ENCODE measurements at regions not wholly inside any gene's neighbourhood (a gene's known extent, or its start where the extent isn't known, plus 50 kb on each side); places are given as distances from the start of the nearest gene placed in this dataset.

DNA sequence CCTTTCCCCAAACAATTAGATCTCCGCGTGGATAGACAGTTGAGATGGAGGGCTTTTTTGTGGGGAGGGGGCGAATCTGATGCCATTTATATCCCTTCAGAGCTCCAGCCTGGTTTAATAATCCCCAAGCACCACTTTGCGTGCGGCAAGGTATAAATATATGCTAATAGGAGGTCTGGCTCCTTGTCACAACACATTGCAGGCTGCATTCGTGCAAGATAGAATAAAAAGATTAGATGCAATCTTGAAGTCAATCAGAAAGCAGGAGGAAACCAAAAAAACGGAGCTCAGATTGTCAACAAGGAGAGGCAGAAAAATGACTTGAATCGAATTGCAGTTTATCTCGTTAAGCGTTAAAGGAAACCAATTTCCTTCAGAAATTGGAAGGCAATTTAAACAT lies 248.7 kb downstream of the SPTSSA start:
- H3K4me1 ChIP-seq: no peaks in the 10 kb centered on the region
- intact Hi-C loops (cut with DNase I): no loop called here
- DNase-seq (no peak), ATAC-seq (no peak)
- no peaks in the 10 kb centered on the region for H3K36me3 ChIP-seq
- H3K9me3 ChIP-seq: no peaks in the 10 kb centered on the region
- 47% methylated on average over 10 of the region's 10 CpGs for WGBS (ENCODE audit: insufficient coverage, low coverage, low lambda C conversion rate, missing lambda C conversion rate)
- no peaks in the 10 kb centered on the region for H3K27me3 ChIP-seq
- TF ChIP-seq CTCF (IDR thresholded peaks at IDR 0.05): no peak
- TF ChIP-seq POLR2A (IDR thresholded peaks at IDR 0.05): no peak
- H3K4me3 ChIP-seq: no peak overlapping the region
- no peak overlapping the region for H3K27ac ChIP-seq

DNA sequence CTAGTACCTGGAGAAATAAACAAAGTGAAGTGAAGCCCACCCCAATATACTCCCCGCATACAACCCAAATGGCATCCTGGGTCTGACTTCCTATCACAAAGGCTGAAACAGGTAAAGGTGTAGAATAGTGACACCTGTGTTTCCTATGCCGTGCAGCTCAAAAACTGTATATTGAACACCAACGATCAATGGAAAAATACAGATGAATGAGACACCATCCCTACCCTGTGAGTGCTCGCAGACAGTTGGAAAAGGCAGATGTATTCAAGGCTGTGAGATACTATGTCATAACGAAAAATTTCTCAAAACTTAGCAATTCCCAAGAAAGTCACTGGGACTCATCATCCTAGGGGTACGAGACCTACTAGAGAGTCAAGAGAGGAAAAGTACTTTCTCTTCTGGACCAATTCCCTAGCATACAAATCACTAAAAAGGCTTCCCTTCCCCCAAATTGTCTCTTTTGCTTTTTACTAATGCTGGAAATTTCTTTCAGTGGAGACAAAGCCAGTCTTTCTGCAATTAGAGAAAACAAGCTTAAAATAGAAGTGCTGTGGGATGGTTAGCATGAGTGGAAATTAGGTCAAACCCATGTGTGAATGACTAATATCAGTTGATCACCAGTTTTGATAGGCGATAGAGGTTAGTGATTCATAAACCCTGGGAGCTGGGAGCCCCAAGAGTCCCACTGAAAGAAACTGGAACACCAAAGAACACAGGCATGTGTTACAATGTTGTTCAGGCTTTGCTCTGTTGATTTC lies 249.7 kb downstream of the SPTSSA start:
- no peak for TF ChIP-seq CTCF (IDR thresholded peaks at IDR 0.05)
- no peak for TF ChIP-seq POLR2A (IDR thresholded peaks at IDR 0.05)
- ATAC-seq: no peak
- Histone ChIP-seq H3K4me3 (no peak overlapping the region), H3K36me3 (no peaks in the 10 kb centered on the region), H3K27me3 (no peaks in the 10 kb centered on the region), H3K27ac (no peak overlapping the region), H3K9me3 (no peaks in the 10 kb centered on the region), H3K4me1 (no peaks in the 10 kb centered on the region)
- no peak for DNase-seq
- 59% methylated on average over 7 of the region's 7 CpGs for WGBS (ENCODE audit: insufficient coverage, low coverage, low lambda C conversion rate, missing lambda C conversion rate)
- intact Hi-C loops (cut with DNase I): no loop called here

- intact Hi-C loops (cut with DNase I): no loop called here
- H3K9me3 ChIP-seq: no peaks in the 10 kb centered on the region
- TF ChIP-seq CTCF (IDR thresholded peaks at IDR 0.05): no peak
- no peak for TF ChIP-seq POLR2A (IDR thresholded peaks at IDR 0.05)
- no peaks in the 10 kb centered on the region for H3K36me3 ChIP-seq
- H3K27ac ChIP-seq: no peak overlapping the region
- H3K27me3 ChIP-seq: no peaks in the 10 kb centered on the region
- no peak overlapping the region for H3K4me3 ChIP-seq
- no peaks in the 10 kb centered on the region for H3K4me1 ChIP-seq
- ATAC-seq (no peak), DNase-seq (no peak)
- 36% methylated on average over 2 of the region's 3 CpGs for whole genome bisulfite sequencing (ENCODE audit: insufficient coverage, low coverage, low lambda C conversion rate, missing lambda C conversion rate)
Observed at GRCh38 chr14:34211732-34212131, 250.3 kb downstream of the SPTSSA start.

GRCh38 chr14:34208532-34208931 lies 253.5 kb downstream of the SPTSSA start:
- ATAC-seq: no peak
- TF ChIP-seq POLR2A (IDR thresholded peaks at IDR 0.05) (no peak), CTCF (IDR thresholded peaks at IDR 0.05) (no peak)
- Histone ChIP-seq H3K36me3 (no peaks in the 10 kb centered on the region), H3K27me3 (no peaks in the 10 kb centered on the region), H3K27ac (no peak overlapping the region), H3K9me3 (no peaks in the 10 kb centered on the region), H3K4me1 (no peaks in the 10 kb centered on the region), H3K4me3 (no peak overlapping the region)
- intact Hi-C loops (cut with DNase I): no loop called here
- WGBS (ENCODE audit: insufficient coverage, low coverage, low lambda C conversion rate, missing lambda C conversion rate): 44% methylated on average over 3 of the region's 3 CpGs
- no peak for DNase-seq

Data from right lobe of liver (tissue), 6 donors.